ENCODE measurements at regions not wholly inside any gene's neighbourhood (a gene's known extent, or its start where the extent isn't known, plus 50 kb on each side); places are given as distances from the start of the nearest gene placed in this dataset.
"Not testable (repeated sequence)": the region's sequence is repeated elsewhere in the genome, so short reads cannot be mapped to it uniquely, and the experiment has no call there.

GRCh38 chr3:22836131-22836530 lies 367.0 kb upstream of the UBE2E2 start:
- DNase-seq, result no peak

- no peak for DNase-seq
Measured at GRCh38 chr3:22843854-22844253, 359.3 kb upstream of the UBE2E2 start.

- DNase-seq, result no peak
Measured at GRCh38 chr3:22846566-22846965, 356.6 kb upstream of the UBE2E2 start.

DNA sequence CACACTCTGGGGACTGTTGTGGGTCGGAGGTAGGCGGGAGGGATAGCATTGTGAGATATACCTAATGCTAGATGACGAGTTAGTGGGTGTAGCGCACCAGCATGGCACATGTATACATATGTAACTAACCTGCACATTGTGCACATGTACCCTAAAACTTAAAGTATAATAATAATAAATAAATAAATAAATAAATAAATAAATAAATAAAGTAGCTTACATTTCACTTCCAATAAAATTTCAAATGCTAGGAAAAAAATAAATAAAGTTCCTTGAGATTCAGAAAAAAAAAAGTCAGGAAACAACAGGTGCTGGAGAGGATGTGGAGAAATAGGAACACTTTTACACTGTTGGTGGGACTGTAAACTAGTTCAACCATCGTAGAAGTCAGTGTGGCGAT lies 353.5 kb upstream of the UBE2E2 start:
- DNase-seq, result not testable (repeated sequence)

DNA sequence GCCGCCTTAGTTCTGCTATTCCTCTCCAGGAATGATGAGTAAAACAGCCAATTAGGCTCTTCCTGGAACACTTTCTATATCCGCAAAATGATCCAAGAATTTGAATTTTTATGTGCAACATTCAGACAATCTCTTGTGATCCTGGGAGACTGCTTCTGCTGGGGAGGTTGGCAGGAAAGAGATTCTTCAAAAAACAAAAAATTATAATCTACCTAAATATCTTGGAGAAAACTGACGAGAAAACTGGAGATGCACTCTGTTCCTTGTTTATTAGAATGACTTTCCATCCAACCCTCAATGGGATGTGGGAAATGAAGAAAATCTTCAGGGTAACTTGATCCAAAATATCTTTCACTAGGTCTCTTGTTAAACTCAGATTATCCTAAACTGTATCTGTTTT lies 346.3 kb upstream of the UBE2E2 start:
- DNase-seq, result no peak

GRCh38 chr3:22858486-22858885 lies 344.6 kb upstream of the UBE2E2 start:
- no peak for DNase-seq

- no peak for DNase-seq
Measured at GRCh38 chr3:22859618-22860017, 343.5 kb upstream of the UBE2E2 start.

DNA sequence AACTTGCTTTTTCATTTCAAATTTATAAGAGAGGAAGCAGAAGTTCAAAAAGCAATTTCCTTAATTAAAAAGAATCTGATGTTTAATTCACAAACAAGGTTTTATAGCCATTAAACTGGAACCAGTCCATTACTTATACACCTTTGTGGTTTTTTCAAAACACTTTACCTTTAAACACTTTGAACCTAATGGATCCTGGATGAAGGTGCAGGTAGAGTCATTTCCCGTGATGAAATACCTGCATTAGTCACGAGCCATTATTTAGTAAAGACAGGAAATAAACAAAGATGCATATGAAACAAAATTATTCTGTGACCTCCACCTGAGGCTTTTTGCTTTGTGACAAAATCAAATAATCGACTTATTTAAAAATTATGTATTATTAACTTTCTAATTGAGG lies 341.7 kb upstream of the UBE2E2 start:
- no peak for DNase-seq

DNA sequence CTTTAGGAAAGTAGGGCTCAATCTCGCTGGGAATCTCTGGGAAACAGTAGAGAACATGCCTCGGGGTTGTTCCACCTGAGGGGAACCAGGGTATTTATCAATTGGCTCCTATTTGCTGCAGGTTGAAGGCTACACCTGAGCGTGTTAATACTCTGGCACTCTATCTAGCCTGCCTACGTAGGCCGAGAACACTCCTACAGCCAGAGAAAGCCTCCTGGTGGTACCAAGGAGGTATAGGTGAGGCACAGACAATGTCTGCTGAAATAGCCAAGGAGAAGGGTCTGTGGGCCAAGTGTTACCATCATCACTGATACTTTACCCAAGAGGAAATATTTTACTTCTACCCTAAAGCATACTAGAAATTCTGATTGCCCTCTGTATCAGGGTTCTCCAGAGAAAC lies 341.0 kb upstream of the UBE2E2 start:
- no peak for DNase-seq

GRCh38 chr3:22882834-22883233 lies 320.3 kb upstream of the UBE2E2 start:
- not testable (repeated sequence) for DNase-seq

GRCh38 chr3:22885039-22885438 lies 318.1 kb upstream of the UBE2E2 start:
- no peak for DNase-seq

- no peak for DNase-seq
Measured at GRCh38 chr3:22885574-22886341, 317.4 kb upstream of the UBE2E2 start.

- no peak for DNase-seq
Measured at GRCh38 chr3:22886439-22887068, 316.6 kb upstream of the UBE2E2 start.

- DNase-seq, result no peak
Measured at GRCh38 chr3:22887664-22888291, 315.3 kb upstream of the UBE2E2 start.

DNA sequence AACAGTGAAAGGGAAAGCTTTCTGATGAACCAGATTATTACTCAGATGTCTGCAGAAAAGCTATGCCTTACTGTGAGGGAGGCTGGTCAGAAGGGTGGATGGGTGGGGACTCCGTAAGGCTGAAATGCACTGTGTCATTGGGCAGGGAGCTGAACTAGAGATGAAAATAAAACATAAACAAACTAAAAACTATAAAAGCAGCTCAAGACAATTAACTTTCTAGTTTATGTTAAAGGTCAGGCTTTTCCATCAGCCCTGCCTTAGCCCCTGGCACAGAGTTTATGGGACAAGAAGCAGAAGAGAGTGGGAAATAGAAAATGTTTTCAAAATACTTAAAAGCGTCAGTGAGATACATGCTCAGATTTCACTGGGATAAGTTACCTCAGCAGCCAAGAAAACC lies 310.0 kb upstream of the UBE2E2 start:
- DNase-seq, result no peak

- DNase-seq, result no peak
Measured at GRCh38 chr3:22893644-22894325, 309.3 kb upstream of the UBE2E2 start.

GRCh38 chr3:22894865-22895264 lies 308.3 kb upstream of the UBE2E2 start:
- no peak for DNase-seq

GRCh38 chr3:22895671-22896070 lies 307.5 kb upstream of the UBE2E2 start:
- no peak for DNase-seq

GRCh38 chr3:22898558-22898957 lies 304.6 kb upstream of the UBE2E2 start:
- no peak for DNase-seq

- DNase-seq, result no peak
Measured at GRCh38 chr3:22899441-22899840, 303.7 kb upstream of the UBE2E2 start.

GRCh38 chr3:22900296-22900695 lies 302.8 kb upstream of the UBE2E2 start:
- DNase-seq, result no peak

- no peak for DNase-seq
Measured at GRCh38 chr3:22901684-22902083, 301.4 kb upstream of the UBE2E2 start.

DNA sequence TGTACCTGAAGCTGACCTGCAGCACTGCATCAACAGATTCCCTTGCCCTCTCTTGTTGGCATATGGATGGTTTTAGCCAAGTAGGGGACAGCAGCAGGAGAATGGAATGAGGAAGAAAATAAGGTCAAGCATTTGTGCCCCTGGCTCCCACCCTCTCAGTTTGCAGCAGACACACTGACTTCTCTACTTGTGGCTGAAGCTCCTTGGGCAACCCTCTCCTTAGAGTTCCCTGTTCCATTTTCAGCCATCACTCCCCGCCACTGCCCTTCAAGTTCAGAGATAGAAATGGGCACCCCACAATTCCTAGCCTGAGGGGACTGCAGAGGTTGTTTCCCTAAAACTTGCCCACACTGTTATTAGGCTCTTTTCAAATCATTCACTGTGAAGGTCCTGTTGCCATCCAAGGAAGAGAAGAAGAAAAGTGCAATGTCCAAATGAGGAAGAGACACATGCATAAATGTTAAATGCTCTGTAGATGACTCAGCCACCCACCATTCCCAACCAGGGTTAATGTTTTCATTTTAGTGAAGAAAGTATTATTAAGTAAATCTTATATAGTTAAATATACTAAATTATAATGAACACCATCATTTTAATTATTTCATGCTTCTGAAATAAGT lies 295.9 kb upstream of the UBE2E2 start:
- no peak for DNase-seq
